ENCODE measurements at regions not wholly inside any gene's neighbourhood (a gene's known extent, or its start where the extent isn't known, plus 50 kb on each side); places are given as distances from the start of the nearest gene placed in this dataset.

- TF ChIP-seq CTCF (IDR thresholded peaks at IDR 0.05; ENCODE audit: control insufficient read depth, insufficient read depth, low read depth, low read length, missing control alignments) = no peak
- no peak overlapping the region for H3K4me3 ChIP-seq (ENCODE audit: control insufficient read depth, low read depth, low read length)
- DNase-seq (ENCODE audit: low read depth) = no peak
Measured at GRCh38 chr14:95818581-95818980, 58.1 kb upstream of the TUNAR start.

DNA sequence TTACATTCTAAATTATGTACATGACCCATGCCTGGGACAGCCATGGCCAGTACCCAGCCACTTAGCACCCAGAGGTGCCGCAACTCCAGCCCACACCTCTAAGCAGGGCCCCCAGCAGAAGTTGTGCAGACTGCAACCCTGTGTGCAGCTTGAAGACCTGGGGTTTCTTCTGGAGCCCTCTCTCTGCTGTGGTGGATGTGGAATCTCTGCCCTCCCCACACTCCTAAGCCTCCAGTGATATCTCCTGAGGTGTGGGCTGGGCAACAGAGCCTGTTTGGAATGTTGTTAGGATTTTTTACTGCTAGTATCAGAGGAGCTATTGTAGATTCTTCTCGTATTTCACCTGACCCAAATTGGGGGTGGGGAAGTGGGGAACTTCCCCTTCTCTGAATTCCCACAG is 59.4 kb upstream of the TUNAR start:
- no peak for DNase-seq (ENCODE audit: low read depth)
- TF ChIP-seq CTCF (IDR thresholded peaks at IDR 0.05; ENCODE audit: control insufficient read depth, insufficient read depth, low read depth, low read length, missing control alignments) = no peak

GRCh38 chr14:95816539-95816938 is 60.1 kb upstream of the TUNAR start:
- no peak for DNase-seq (ENCODE audit: low read depth)
- TF ChIP-seq CTCF (IDR thresholded peaks at IDR 0.05; ENCODE audit: control insufficient read depth, insufficient read depth, low read depth, low read length, missing control alignments) = no peak
- no peak overlapping the region for H3K4me3 ChIP-seq (ENCODE audit: control insufficient read depth, low read depth, low read length)

More for the DNA sequence above, 59.4 kb upstream of the TUNAR start:
- H3K4me3 ChIP-seq (ENCODE audit: control insufficient read depth, low read depth, low read length) = no peak overlapping the region

- DNase-seq (ENCODE audit: low read depth) = no peak
- no peak for TF ChIP-seq CTCF (IDR thresholded peaks at IDR 0.05; ENCODE audit: control insufficient read depth, insufficient read depth, low read depth, low read length, missing control alignments)
- no peak overlapping the region for H3K4me3 ChIP-seq (ENCODE audit: control insufficient read depth, low read depth, low read length)
Measured at GRCh38 chr14:95815226-95815690, 61.4 kb upstream of the TUNAR start.

GRCh38 chr14:95814363-95815225 is 62.0 kb upstream of the TUNAR start:
- no peak for TF ChIP-seq CTCF (IDR thresholded peaks at IDR 0.05; ENCODE audit: control insufficient read depth, insufficient read depth, low read depth, low read length, missing control alignments)
- H3K4me3 ChIP-seq (ENCODE audit: control insufficient read depth, low read depth, low read length) = no peak overlapping the region
- no peak for DNase-seq (ENCODE audit: low read depth)

DNA sequence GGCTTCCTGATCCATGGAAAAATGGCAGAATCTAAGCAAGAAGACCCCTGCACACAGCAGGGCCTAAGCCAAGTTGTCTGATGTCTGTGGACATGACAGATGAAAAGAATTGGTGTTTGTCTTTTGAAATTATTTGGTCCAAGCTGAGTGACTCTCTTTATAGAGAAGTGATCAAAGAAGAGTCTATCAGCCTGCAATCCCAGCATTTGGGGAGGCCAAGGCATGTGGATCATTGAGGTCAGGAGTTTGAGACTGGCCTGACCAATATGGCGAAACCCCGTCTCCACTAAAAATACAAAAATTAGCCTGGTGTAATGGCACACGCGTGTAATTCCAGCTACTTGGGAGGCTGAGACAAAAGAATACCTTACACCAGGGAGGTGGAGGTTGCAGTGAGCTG is 64.8 kb upstream of the TUNAR start:
- H3K4me3 ChIP-seq (ENCODE audit: control insufficient read depth, low read depth, low read length) = no peak overlapping the region
- DNase-seq (ENCODE audit: low read depth) = no peak
- TF ChIP-seq CTCF (IDR thresholded peaks at IDR 0.05; ENCODE audit: control insufficient read depth, insufficient read depth, low read depth, low read length, missing control alignments) = no peak
